HCT116 (cell line): ENCODE measurements at regions not wholly inside any gene's neighbourhood (a gene's known extent, or its start where the extent isn't known, plus 50 kb on each side); places are given as distances from the start of the nearest gene placed in this dataset.

Experiments used
- ATAC-seq: fragments of 200-7000 bp; cut with Tn5 transposase; 2 replicates; pipeline ENCODE4 v1.9.1; 2020; ENCODE audit warnings: mild to moderate bottlenecking, moderate library complexity
- BruUV-seq: library from RNA; stranded (reverse); fragments of 400-500 nt; replicated peaks from 2 replicates; lab custom pipeline; 2021; lab: Mats Ljungman, UMichigan
- CTCF ChIA-PET: fragments of 300-600 bp; sonication (Branson Sonifier 250); formaldehyde crosslinking; loops from one replicate; lab custom pipeline; 2021; ENCODE audit warnings: antibody characterized with exemption; lab: Charles Lee
- POLR2A ChIA-PET: fragments of 300-600, 350-600 bp; sonication (Branson Sonifier 250); formaldehyde crosslinking; loops from one replicate; lab custom pipeline; 2021; ENCODE audit warnings: antibody characterized with exemption; lab: Charles Lee
- RAD21 ChIA-PET, 2 experiments: fragments of 300-600 bp; sonication (Branson Sonifier 250); formaldehyde crosslinking; loops; one replicate each; lab custom pipeline; 2023; ENCODE audit warnings: low total read pairs in 2 of 2; ENCODE audit not compliant: uncharacterized antibody in 2 of 2, unreplicated experiment in 2 of 2, low non-redundant PET in 1 of 2; lab: Charles Lee
- DNase-seq: peaks from one replicate; pipeline ENCODE4 v3.0.0-alpha.2; 2010; ENCODE audit warnings: low read depth, low spot score
- H2AFZ ChIP-seq: fragments of 200-600 bp; shearing (Covaris generic), sonication (generic); 2 replicates; pipeline ENCODE4 v1.6.1; 2017; ENCODE audit warnings: low read depth, mixed run types, mixed read lengths, antibody characterized with exemption, low read length; ENCODE audit not compliant: poor library complexity, severe bottlenecking
- H3K27ac ChIP-seq: 2 replicates; pipeline ENCODE4 v1.5.1; 2012; ENCODE audit warnings: low read depth, low read length
- H3K27me3 ChIP-seq: fragments of 200-600 bp; sonication (generic); 2 replicates; pipeline ENCODE4 v1.6.1; 2016; ENCODE audit warnings: mixed run types, low read length, mixed read lengths; ENCODE audit not compliant: insufficient read depth
- H3K36me3 ChIP-seq, 2 experiments: fragments of 200-500 bp in 1 of 2; fragments of 200-600 bp in 1 of 2; sonication (Bioruptor generic) in 1 of 2; sonication (generic) in 1 of 2; 2 replicates each; pipeline versions ENCODE4 v1.5.1 to v1.6.1; 2014 to 2016; ENCODE audit warnings: low read length in 2 of 2, inconsistent platforms in 1 of 2, mixed read lengths in 1 of 2, mixed run types in 1 of 2; ENCODE audit not compliant: insufficient read depth in 2 of 2, control insufficient read depth in 1 of 2
- H3K4me1 ChIP-seq, 2 experiments: fragments of 200-600 bp in 1 of 2; sonication (generic) in 1 of 2; 2 replicates each; pipeline versions ENCODE4 v1.5.1 to v1.6.1; 2012 to 2017; ENCODE audit warnings: low read length in 2 of 2, inconsistent platforms in 1 of 2, mild to moderate bottlenecking in 1 of 2, mixed read lengths in 1 of 2, mixed run types in 1 of 2, moderate library complexity in 1 of 2; ENCODE audit not compliant: insufficient read depth in 2 of 2, control insufficient read depth in 1 of 2
- H3K4me2 ChIP-seq: fragments of 200-600 bp; sonication (generic); 2 replicates; pipeline ENCODE4 v1.6.1; 2017; ENCODE audit warnings: mixed run types, low read length, mixed read lengths
- H3K4me3 ChIP-seq, 2 experiments: fragments of 200-600 bp in 1 of 2; sonication (generic) in 1 of 2; replicated peaks in 1 of 2; 2 replicates each; pipeline ENCODE4 v1.5.1; 2011 to 2016; ENCODE audit warnings: low read length in 2 of 2, control low read depth in 1 of 2, low read depth in 1 of 2, mild to moderate bottlenecking in 1 of 2, mixed read lengths in 1 of 2, mixed run types in 1 of 2
- H3K79me2 ChIP-seq: fragments of 200-600 bp; sonication (generic); 2 replicates; pipeline ENCODE4 v1.6.1; 2017; ENCODE audit warnings: mild to moderate bottlenecking, mixed run types, low read length, moderate library complexity, mixed read lengths; ENCODE audit not compliant: insufficient read depth
- H3K9ac ChIP-seq: fragments of 200-600 bp; sonication (generic); 2 replicates; pipeline ENCODE4 v1.6.1; 2016; ENCODE audit warnings: low read length, mixed read lengths
- H3K9me2 ChIP-seq: fragments of 200-600 bp; sonication (generic), shearing (Covaris generic); 2 replicates; pipeline ENCODE4 v1.6.1; 2017; ENCODE audit warnings: mixed run types, mild to moderate bottlenecking, moderate library complexity; ENCODE audit not compliant: insufficient read depth
- H3K9me3 ChIP-seq, 2 experiments: fragments of 200-500 bp in 1 of 2; fragments of 200-600 bp in 1 of 2; sonication (Bioruptor generic) in 1 of 2; sonication (generic) in 1 of 2; 2 replicates each; pipeline ENCODE4 v1.6.1; 2014 to 2017; ENCODE audit warnings: low read length in 2 of 2, mixed read lengths in 2 of 2, inconsistent platforms in 1 of 2, low read depth in 1 of 2, mild to moderate bottlenecking in 1 of 2, mixed run types in 1 of 2, moderate library complexity in 1 of 2; ENCODE audit not compliant: control insufficient read depth in 1 of 2, insufficient read depth in 1 of 2
- H4K20me1 ChIP-seq: fragments of 200-600 bp; sonication (generic), shearing (Covaris generic); 2 replicates; pipeline ENCODE4 v1.6.1; 2017; ENCODE audit warnings: mixed run types, mild to moderate bottlenecking, moderate library complexity; ENCODE audit not compliant: insufficient read depth
- CBX3 ChIP-seq: IDR thresholded peaks from 2 replicates; pipeline ENCODE4 v1.6.1; 2012; ENCODE audit warnings: low read depth
- CEBPB ChIP-seq: IDR thresholded peaks from 2 replicates; pipeline ENCODE4 v1.6.1; 2012; ENCODE audit warnings: low read depth
- EGR1 ChIP-seq: IDR thresholded peaks from 2 replicates; pipeline ENCODE4 v1.6.1; 2012; ENCODE audit warnings: low read depth
- ELF1 ChIP-seq: IDR thresholded peaks from 2 replicates; pipeline ENCODE4 v1.6.1; 2012; ENCODE audit warnings: low read depth, borderline replicate concordance
- EZH2phosphoT487 ChIP-seq: fragments of 200-600 bp; IDR thresholded peaks from 2 replicates; pipeline ENCODE4 v1.6.1; 2018; ENCODE audit warnings: antibody characterized with exemption, borderline replicate concordance
- FOSL1 ChIP-seq: IDR thresholded peaks from 2 replicates; pipeline ENCODE4 v1.6.1; 2012; ENCODE audit warnings: low read depth
- JUND ChIP-seq: IDR thresholded peaks from 2 replicates; pipeline ENCODE4 v1.6.1; 2012
- POLR2AphosphoS5 ChIP-seq: IDR thresholded peaks from 2 replicates; pipeline ENCODE4 v1.6.1; 2011; ENCODE audit warnings: mild to moderate bottlenecking, low read depth, low read length, moderate library complexity
- RAD21 ChIP-seq: IDR thresholded peaks from 2 replicates; pipeline ENCODE4 v1.6.1; 2012; ENCODE audit warnings: low read depth, mild to moderate bottlenecking
- SIN3A ChIP-seq: IDR thresholded peaks from 2 replicates; pipeline ENCODE4 v1.6.1; 2012; ENCODE audit warnings: low read depth
- SRF ChIP-seq: IDR thresholded peaks from 2 replicates; pipeline ENCODE4 v1.6.1; 2012; ENCODE audit warnings: low read depth
- TCF7L2 ChIP-seq: IDR thresholded peaks from 2 replicates; pipeline ENCODE4 v1.7.0; 2011; ENCODE audit warnings: borderline replicate concordance, inconsistent platforms; ENCODE audit not compliant: insufficient read depth, insufficient read length; ENCODE audit errors: extremely low read depth
- YY1 ChIP-seq: IDR thresholded peaks from 2 replicates; pipeline ENCODE4 v1.6.1; 2011; ENCODE audit warnings: low read length, low read depth, moderate library complexity, mild to moderate bottlenecking; ENCODE audit not compliant: insufficient replicate concordance; ENCODE audit errors: extremely low read depth
- ZFX ChIP-seq: fragments of 450-650 bp; IDR thresholded peaks from 2 replicates; pipeline ENCODE4 v1.6.1; 2017
- ZNF274 ChIP-seq: fragments of 200-500 bp; sonication (Bioruptor generic); IDR thresholded peaks from 2 replicates; pipeline ENCODE4 v1.6.1; 2014; ENCODE audit warnings: mild to moderate bottlenecking, low read depth, low read length, inconsistent platforms
- intact Hi-C: fragments of 100-400 bp; cut with micrococcal nuclease; formaldehyde crosslinking; loops from 2 replicates; pipeline ENCODE4 v1.10.0; 2022
- TF ChIP-seq, protein P1 (sequence below): IDR thresholded peaks from 2 replicates; pipeline ENCODE4 v1.6.1; 2012
- TF ChIP-seq, protein P2 (sequence below): IDR thresholded peaks from 2 replicates; pipeline ENCODE4 v1.6.1; 2012
- TF ChIP-seq, protein P3 (sequence below): IDR thresholded peaks from 2 replicates; pipeline ENCODE4 v1.6.1; 2011; ENCODE audit warnings: mild to moderate bottlenecking, low read length, moderate library complexity; ENCODE audit not compliant: insufficient replicate concordance; ENCODE audit errors: extremely low read depth

DNA sequence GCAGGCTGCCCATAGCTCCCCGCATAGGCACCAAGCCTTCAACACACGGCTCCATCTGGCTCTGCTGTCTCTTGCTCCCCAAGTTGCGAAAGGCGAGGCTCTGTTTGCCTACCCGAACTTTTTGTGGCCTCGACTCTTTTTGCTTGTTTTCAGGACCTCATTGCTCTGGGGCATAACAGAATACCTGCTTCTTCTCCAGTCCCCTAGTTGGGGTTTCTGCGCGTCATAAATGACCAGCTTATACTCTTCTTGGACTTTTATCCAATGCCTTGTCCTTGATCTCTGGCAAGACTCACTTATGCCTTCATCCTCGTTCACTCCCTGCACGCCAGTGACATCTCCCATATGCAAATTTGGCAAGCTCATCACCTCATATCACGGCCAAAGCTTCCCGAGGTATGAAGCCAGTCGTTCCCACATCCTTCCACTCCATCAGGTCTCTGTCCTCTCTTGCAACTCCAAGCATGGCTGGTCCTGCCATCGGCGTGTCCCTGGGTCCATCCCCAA, 238.8 kb upstream of the ADAMTS16 start:
- no peak overlapping the region for H3K4me2 ChIP-seq
- no peak overlapping the region for H2AFZ ChIP-seq
- H3K9ac ChIP-seq, result no peak overlapping the region
- no TSS peak for BruUV-seq
- RAD21 ChIA-PET, result no interaction called here
- ATAC-seq (no peak), DNase-seq (no peak)
- no peaks in the 10 kb centered on the region for H3K27me3 ChIP-seq
- no peak overlapping the region for H3K4me3 ChIP-seq
- intact Hi-C loops, result no loop called here
- H4K20me1 ChIP-seq, result no peaks in the 10 kb centered on the region
- TF ChIP-seq ZNF274 (no peak), SRF (no peak), RAD21 (no peak), JUND (no peak), FOSL1 (no peak), POLR2AphosphoS5 (no peak), ELF1 (no peak), ZFX (no peak), CEBPB (no peak), YY1 (no peak), CBX3 (no peak)
- TF ChIP-seq, protein P1, sequence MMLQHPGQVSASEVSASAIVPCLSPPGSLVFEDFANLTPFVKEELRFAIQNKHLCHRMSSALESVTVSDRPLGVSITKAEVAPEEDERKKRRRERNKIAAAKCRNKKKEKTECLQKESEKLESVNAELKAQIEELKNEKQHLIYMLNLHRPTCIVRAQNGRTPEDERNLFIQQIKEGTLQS, result no peak
- TF ChIP-seq, protein P2, sequence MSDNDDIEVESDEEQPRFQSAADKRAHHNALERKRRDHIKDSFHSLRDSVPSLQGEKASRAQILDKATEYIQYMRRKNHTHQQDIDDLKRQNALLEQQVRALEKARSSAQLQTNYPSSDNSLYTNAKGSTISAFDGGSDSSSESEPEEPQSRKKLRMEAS, result no peak
- H3K79me2 ChIP-seq, result no peaks in the 10 kb centered on the region
- no peak overlapping the region for H3K27ac ChIP-seq
- H3K9me2 ChIP-seq, result no peaks in the 10 kb centered on the region
- POLR2A ChIA-PET, result no interaction called here
- no peaks in the 10 kb centered on the region for H3K36me3 ChIP-seq
- CTCF ChIA-PET, result no interaction called here
- H3K4me1 ChIP-seq, result no peaks in the 10 kb centered on the region
- H3K9me3 ChIP-seq, result no peaks in the 10 kb centered on the region

DNA sequence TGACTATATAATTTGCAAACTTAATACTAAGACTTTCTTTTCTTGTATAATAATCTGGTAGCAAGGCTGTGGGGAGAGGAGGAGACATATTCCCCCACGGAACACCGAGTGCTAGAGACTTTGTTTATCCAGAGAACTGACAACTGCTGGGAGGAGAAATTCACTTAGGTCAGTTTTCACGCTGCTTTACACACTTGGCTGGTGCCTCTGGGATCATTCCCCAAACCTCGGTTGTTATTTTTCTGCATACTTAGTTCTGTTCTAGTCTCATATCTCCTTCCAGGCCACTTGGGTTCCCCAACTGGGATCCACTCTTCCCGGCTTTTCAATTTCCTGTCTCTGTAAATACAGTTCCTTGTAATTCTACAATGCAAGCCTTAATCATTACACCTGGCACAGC, 238.2 kb upstream of the ADAMTS16 start:
- intact Hi-C loops, result no loop called here
- no TSS peak for BruUV-seq
- ChIA-PET POLR2A (no interaction called here), RAD21 (no interaction called here), CTCF (no interaction called here)
- Histone ChIP-seq H4K20me1 (no peaks in the 10 kb centered on the region), H3K9ac (no peak overlapping the region), H3K4me3 (no peak overlapping the region), H3K9me2 (no peaks in the 10 kb centered on the region), H3K79me2 (no peaks in the 10 kb centered on the region), H3K36me3 (no peaks in the 10 kb centered on the region), H3K27ac (no peak overlapping the region), H3K4me1 (no peaks in the 10 kb centered on the region), H3K4me2 (no peak overlapping the region), H3K27me3 (no peaks in the 10 kb centered on the region), H2AFZ (no peak overlapping the region), H3K9me3 (no peaks in the 10 kb centered on the region)
- ATAC-seq, result no peak
- DNase-seq, result no peak
- TF ChIP-seq TCF7L2 (no peak), SRF (no peak), SIN3A (no peak), FOSL1 (no peak), ZFX (no peak), YY1 (no peak), EGR1 (no peak), ELF1 (no peak), CEBPB (no peak), EZH2phosphoT487 (no peak)
- TF ChIP-seq, protein P3, sequence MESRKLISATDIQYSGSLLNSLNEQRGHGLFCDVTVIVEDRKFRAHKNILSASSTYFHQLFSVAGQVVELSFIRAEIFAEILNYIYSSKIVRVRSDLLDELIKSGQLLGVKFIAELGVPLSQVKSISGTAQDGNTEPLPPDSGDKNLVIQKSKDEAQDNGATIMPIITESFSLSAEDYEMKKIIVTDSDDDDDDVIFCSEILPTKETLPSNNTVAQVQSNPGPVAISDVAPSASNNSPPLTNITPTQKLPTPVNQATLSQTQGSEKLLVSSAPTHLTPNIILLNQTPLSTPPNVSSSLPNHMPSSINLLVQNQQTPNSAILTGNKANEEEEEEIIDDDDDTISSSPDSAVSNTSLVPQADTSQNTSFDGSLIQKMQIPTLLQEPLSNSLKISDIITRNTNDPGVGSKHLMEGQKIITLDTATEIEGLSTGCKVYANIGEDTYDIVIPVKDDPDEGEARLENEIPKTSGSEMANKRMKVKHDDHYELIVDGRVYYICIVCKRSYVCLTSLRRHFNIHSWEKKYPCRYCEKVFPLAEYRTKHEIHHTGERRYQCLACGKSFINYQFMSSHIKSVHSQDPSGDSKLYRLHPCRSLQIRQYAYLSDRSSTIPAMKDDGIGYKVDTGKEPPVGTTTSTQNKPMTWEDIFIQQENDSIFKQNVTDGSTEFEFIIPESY, result no peak
- TF ChIP-seq, protein P1, result no peak
- TF ChIP-seq, protein P2, result no peak
